HCT116 (cell line): ENCODE measurements at regions not wholly inside any gene's neighbourhood (a gene's known extent, or its start where the extent isn't known, plus 50 kb on each side); places are given as distances from the start of the nearest gene placed in this dataset.

Experiments used
- ATAC-seq: fragments of 200-7000 bp; cut with Tn5 transposase; 2 replicates; pipeline ENCODE4 v1.9.1; 2020; ENCODE audit warnings: mild to moderate bottlenecking, moderate library complexity
- BruUV-seq: library from RNA; stranded (reverse); fragments of 400-500 nt; replicated peaks from 2 replicates; lab custom pipeline; 2021; lab: Mats Ljungman, UMichigan
- CTCF ChIA-PET: fragments of 300-600 bp; sonication (Branson Sonifier 250); formaldehyde crosslinking; loops from one replicate; lab custom pipeline; 2021; ENCODE audit warnings: antibody characterized with exemption; lab: Charles Lee
- POLR2A ChIA-PET: fragments of 300-600, 350-600 bp; sonication (Branson Sonifier 250); formaldehyde crosslinking; loops from one replicate; lab custom pipeline; 2021; ENCODE audit warnings: antibody characterized with exemption; lab: Charles Lee
- RAD21 ChIA-PET, 2 experiments: fragments of 300-600 bp; sonication (Branson Sonifier 250); formaldehyde crosslinking; loops; one replicate each; lab custom pipeline; 2023; ENCODE audit warnings: low total read pairs in 2 of 2; ENCODE audit not compliant: uncharacterized antibody in 2 of 2, unreplicated experiment in 2 of 2, low non-redundant PET in 1 of 2; lab: Charles Lee
- DNase-seq: peaks from one replicate; pipeline ENCODE4 v3.0.0-alpha.2; 2010; ENCODE audit warnings: low read depth, low spot score
- H2AFZ ChIP-seq: fragments of 200-600 bp; shearing (Covaris generic), sonication (generic); 2 replicates; pipeline ENCODE4 v1.6.1; 2017; ENCODE audit warnings: low read depth, mixed run types, mixed read lengths, antibody characterized with exemption, low read length; ENCODE audit not compliant: poor library complexity, severe bottlenecking
- H3K27ac ChIP-seq: 2 replicates; pipeline ENCODE4 v1.5.1; 2012; ENCODE audit warnings: low read depth, low read length
- H3K27me3 ChIP-seq: fragments of 200-600 bp; sonication (generic); 2 replicates; pipeline ENCODE4 v1.6.1; 2016; ENCODE audit warnings: mixed run types, low read length, mixed read lengths; ENCODE audit not compliant: insufficient read depth
- H3K36me3 ChIP-seq, 2 experiments: fragments of 200-500 bp in 1 of 2; fragments of 200-600 bp in 1 of 2; sonication (Bioruptor generic) in 1 of 2; sonication (generic) in 1 of 2; 2 replicates each; pipeline versions ENCODE4 v1.5.1 to v1.6.1; 2014 to 2016; ENCODE audit warnings: low read length in 2 of 2, inconsistent platforms in 1 of 2, mixed read lengths in 1 of 2, mixed run types in 1 of 2; ENCODE audit not compliant: insufficient read depth in 2 of 2, control insufficient read depth in 1 of 2
- H3K4me1 ChIP-seq, 2 experiments: fragments of 200-600 bp in 1 of 2; sonication (generic) in 1 of 2; 2 replicates each; pipeline versions ENCODE4 v1.5.1 to v1.6.1; 2012 to 2017; ENCODE audit warnings: low read length in 2 of 2, inconsistent platforms in 1 of 2, mild to moderate bottlenecking in 1 of 2, mixed read lengths in 1 of 2, mixed run types in 1 of 2, moderate library complexity in 1 of 2; ENCODE audit not compliant: insufficient read depth in 2 of 2, control insufficient read depth in 1 of 2
- H3K4me2 ChIP-seq: fragments of 200-600 bp; sonication (generic); 2 replicates; pipeline ENCODE4 v1.6.1; 2017; ENCODE audit warnings: mixed run types, low read length, mixed read lengths
- H3K4me3 ChIP-seq, 2 experiments: fragments of 200-600 bp in 1 of 2; sonication (generic) in 1 of 2; replicated peaks in 1 of 2; 2 replicates each; pipeline ENCODE4 v1.5.1; 2011 to 2016; ENCODE audit warnings: low read length in 2 of 2, control low read depth in 1 of 2, low read depth in 1 of 2, mild to moderate bottlenecking in 1 of 2, mixed read lengths in 1 of 2, mixed run types in 1 of 2
- H3K79me2 ChIP-seq: fragments of 200-600 bp; sonication (generic); 2 replicates; pipeline ENCODE4 v1.6.1; 2017; ENCODE audit warnings: mild to moderate bottlenecking, mixed run types, low read length, moderate library complexity, mixed read lengths; ENCODE audit not compliant: insufficient read depth
- H3K9ac ChIP-seq: fragments of 200-600 bp; sonication (generic); 2 replicates; pipeline ENCODE4 v1.6.1; 2016; ENCODE audit warnings: low read length, mixed read lengths
- H3K9me2 ChIP-seq: fragments of 200-600 bp; sonication (generic), shearing (Covaris generic); 2 replicates; pipeline ENCODE4 v1.6.1; 2017; ENCODE audit warnings: mixed run types, mild to moderate bottlenecking, moderate library complexity; ENCODE audit not compliant: insufficient read depth
- H3K9me3 ChIP-seq, 2 experiments: fragments of 200-500 bp in 1 of 2; fragments of 200-600 bp in 1 of 2; sonication (Bioruptor generic) in 1 of 2; sonication (generic) in 1 of 2; 2 replicates each; pipeline ENCODE4 v1.6.1; 2014 to 2017; ENCODE audit warnings: low read length in 2 of 2, mixed read lengths in 2 of 2, inconsistent platforms in 1 of 2, low read depth in 1 of 2, mild to moderate bottlenecking in 1 of 2, mixed run types in 1 of 2, moderate library complexity in 1 of 2; ENCODE audit not compliant: control insufficient read depth in 1 of 2, insufficient read depth in 1 of 2
- H4K20me1 ChIP-seq: fragments of 200-600 bp; sonication (generic), shearing (Covaris generic); 2 replicates; pipeline ENCODE4 v1.6.1; 2017; ENCODE audit warnings: mixed run types, mild to moderate bottlenecking, moderate library complexity; ENCODE audit not compliant: insufficient read depth
- CTCF ChIP-seq, 3 experiments: fragments of 200-600 bp in 1 of 3; sonication (generic) in 1 of 3; IDR thresholded peaks in 2 of 3; conservative IDR thresholded peaks in 1 of 3; 2 replicates each; pipeline ENCODE4 v1.5.1; 2012 to 2017; ENCODE audit warnings: low read depth in 2 of 3, low read length in 2 of 3, antibody characterized with exemption in 1 of 3, borderline replicate concordance in 1 of 3, control low read depth in 1 of 3, mild to moderate bottlenecking in 1 of 3, mixed read lengths in 1 of 3, mixed run types in 1 of 3, moderate library complexity in 1 of 3; ENCODE audit not compliant: insufficient read depth in 1 of 3
- EGR1 ChIP-seq: IDR thresholded peaks from 2 replicates; pipeline ENCODE4 v1.6.1; 2012; ENCODE audit warnings: low read depth
- EZH2 ChIP-seq: fragments of 200-600 bp; sonication (generic); IDR thresholded peaks from 2 replicates; pipeline ENCODE4 v1.6.1; 2017; ENCODE audit warnings: antibody characterized with exemption, mixed run types
- FOSL1 ChIP-seq: IDR thresholded peaks from 2 replicates; pipeline ENCODE4 v1.6.1; 2012; ENCODE audit warnings: low read depth
- JUND ChIP-seq: IDR thresholded peaks from 2 replicates; pipeline ENCODE4 v1.6.1; 2012
- POLR2A ChIP-seq: IDR thresholded peaks from 2 replicates; pipeline ENCODE4 v1.7.0; 2011; ENCODE audit warnings: borderline replicate concordance; ENCODE audit not compliant: insufficient read depth, insufficient read length; ENCODE audit errors: extremely low read depth
- RAD21 ChIP-seq: IDR thresholded peaks from 2 replicates; pipeline ENCODE4 v1.6.1; 2012; ENCODE audit warnings: low read depth, mild to moderate bottlenecking
- SP1 ChIP-seq: IDR thresholded peaks from 2 replicates; pipeline ENCODE4 v1.6.1; 2012; ENCODE audit warnings: low read depth
- SRF ChIP-seq: IDR thresholded peaks from 2 replicates; pipeline ENCODE4 v1.6.1; 2012; ENCODE audit warnings: low read depth
- YY1 ChIP-seq: IDR thresholded peaks from 2 replicates; pipeline ENCODE4 v1.6.1; 2011; ENCODE audit warnings: low read length, low read depth, moderate library complexity, mild to moderate bottlenecking; ENCODE audit not compliant: insufficient replicate concordance; ENCODE audit errors: extremely low read depth
- ZNF274 ChIP-seq: fragments of 200-500 bp; sonication (Bioruptor generic); IDR thresholded peaks from 2 replicates; pipeline ENCODE4 v1.6.1; 2014; ENCODE audit warnings: mild to moderate bottlenecking, low read depth, low read length, inconsistent platforms
- intact Hi-C: fragments of 100-400 bp; cut with micrococcal nuclease; formaldehyde crosslinking; loops from 2 replicates; pipeline ENCODE4 v1.10.0; 2022
- TF ChIP-seq, protein P1 (sequence below): IDR thresholded peaks from 2 replicates; pipeline ENCODE4 v1.6.1; 2012; ENCODE audit warnings: low read depth
- TF ChIP-seq, protein P2 (sequence below): IDR thresholded peaks from 2 replicates; pipeline ENCODE4 v1.6.1; 2011; ENCODE audit warnings: mild to moderate bottlenecking, low read length, moderate library complexity; ENCODE audit not compliant: insufficient replicate concordance; ENCODE audit errors: extremely low read depth

DNA sequence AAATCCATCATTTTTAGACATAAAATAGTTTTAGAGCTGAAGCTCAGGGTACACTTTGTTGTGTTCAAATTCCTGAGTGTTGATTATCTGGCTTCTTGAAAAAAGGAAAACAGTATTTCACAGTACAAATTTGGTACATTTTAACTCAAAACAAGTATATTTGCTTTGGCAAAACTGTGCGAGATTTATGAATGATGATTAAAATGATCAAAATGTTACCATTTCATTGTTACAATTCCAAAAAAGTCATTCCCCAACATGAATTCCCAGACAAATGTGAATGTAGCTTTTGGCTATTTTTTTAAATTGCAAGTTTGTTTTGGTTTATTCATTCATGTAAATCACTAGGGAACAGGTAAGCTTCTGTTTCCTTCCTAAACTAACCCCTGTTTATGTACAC lies 347.4 kb upstream of the DCBLD2 start:
- Histone ChIP-seq H3K9me3 (no peaks in the 10 kb centered on the region), H3K27ac (no peak overlapping the region), H3K36me3 (no peaks in the 10 kb centered on the region), H3K79me2 (no peaks in the 10 kb centered on the region), H3K4me1 (no peaks in the 10 kb centered on the region), H3K27me3 (peaks cover 42% of the 10 kb centered on the region), H3K9ac (no peak overlapping the region), H3K9me2 (no peaks in the 10 kb centered on the region), H3K4me2 (no peak overlapping the region), H2AFZ (no peak overlapping the region)
- no peak for ATAC-seq
- ChIA-PET CTCF (no interaction called here), RAD21 (no interaction called here), POLR2A (no interaction called here)
- intact Hi-C loops = no loop called here
- no TSS peak for BruUV-seq
- TF ChIP-seq CTCF (IDR thresholded peaks at IDR 0.05 in 2 of 3, conservative IDR thresholded peaks at IDR 0.05 in 1 of 3; ENCODE audit: borderline replicate concordance in 1 of 3, insufficient read depth in 1 of 3, low read depth in 2 of 3, low read length in 2 of 3) (no peak), SP1 (no peak), JUND (no peak), RAD21 (no peak)
- TF ChIP-seq, all 23 proteins: peak for 0
- Histone ChIP-seq H4K20me1 (no peaks in the 10 kb centered on the region), H3K4me3 (no peak overlapping the region)
- DNase-seq = no peak

GRCh38 chr3:99248130-99248529 lies 346.6 kb upstream of the DCBLD2 start:
- ChIA-PET POLR2A (no interaction called here), RAD21 (no interaction called here), CTCF (no interaction called here)
- no peaks in the 10 kb centered on the region for H3K79me2 ChIP-seq
- DNase-seq = no peak
- H3K4me3 ChIP-seq = no peak overlapping the region
- H3K9me2 ChIP-seq = no peaks in the 10 kb centered on the region
- no peak for ATAC-seq
- H3K27ac ChIP-seq = no peak overlapping the region
- no peak overlapping the region for H3K4me2 ChIP-seq
- H4K20me1 ChIP-seq = no peaks in the 10 kb centered on the region
- no peaks in the 10 kb centered on the region for H3K4me1 ChIP-seq
- no peaks in the 10 kb centered on the region for H3K36me3 ChIP-seq
- no TSS peak for BruUV-seq
- H3K9me3 ChIP-seq = no peaks in the 10 kb centered on the region
- H3K27me3 ChIP-seq = peaks cover 37% of the 10 kb centered on the region
- no peak overlapping the region for H2AFZ ChIP-seq
- no peak overlapping the region for H3K9ac ChIP-seq
- intact Hi-C loops = no loop called here
- no peak for TF ChIP-seq POLR2A
- no peak for TF ChIP-seq RAD21
- no peak for TF ChIP-seq SP1
- TF ChIP-seq JUND = no peak
- no peak for TF ChIP-seq EZH2
- TF ChIP-seq FOSL1 = no peak
- TF ChIP-seq, protein P1, sequence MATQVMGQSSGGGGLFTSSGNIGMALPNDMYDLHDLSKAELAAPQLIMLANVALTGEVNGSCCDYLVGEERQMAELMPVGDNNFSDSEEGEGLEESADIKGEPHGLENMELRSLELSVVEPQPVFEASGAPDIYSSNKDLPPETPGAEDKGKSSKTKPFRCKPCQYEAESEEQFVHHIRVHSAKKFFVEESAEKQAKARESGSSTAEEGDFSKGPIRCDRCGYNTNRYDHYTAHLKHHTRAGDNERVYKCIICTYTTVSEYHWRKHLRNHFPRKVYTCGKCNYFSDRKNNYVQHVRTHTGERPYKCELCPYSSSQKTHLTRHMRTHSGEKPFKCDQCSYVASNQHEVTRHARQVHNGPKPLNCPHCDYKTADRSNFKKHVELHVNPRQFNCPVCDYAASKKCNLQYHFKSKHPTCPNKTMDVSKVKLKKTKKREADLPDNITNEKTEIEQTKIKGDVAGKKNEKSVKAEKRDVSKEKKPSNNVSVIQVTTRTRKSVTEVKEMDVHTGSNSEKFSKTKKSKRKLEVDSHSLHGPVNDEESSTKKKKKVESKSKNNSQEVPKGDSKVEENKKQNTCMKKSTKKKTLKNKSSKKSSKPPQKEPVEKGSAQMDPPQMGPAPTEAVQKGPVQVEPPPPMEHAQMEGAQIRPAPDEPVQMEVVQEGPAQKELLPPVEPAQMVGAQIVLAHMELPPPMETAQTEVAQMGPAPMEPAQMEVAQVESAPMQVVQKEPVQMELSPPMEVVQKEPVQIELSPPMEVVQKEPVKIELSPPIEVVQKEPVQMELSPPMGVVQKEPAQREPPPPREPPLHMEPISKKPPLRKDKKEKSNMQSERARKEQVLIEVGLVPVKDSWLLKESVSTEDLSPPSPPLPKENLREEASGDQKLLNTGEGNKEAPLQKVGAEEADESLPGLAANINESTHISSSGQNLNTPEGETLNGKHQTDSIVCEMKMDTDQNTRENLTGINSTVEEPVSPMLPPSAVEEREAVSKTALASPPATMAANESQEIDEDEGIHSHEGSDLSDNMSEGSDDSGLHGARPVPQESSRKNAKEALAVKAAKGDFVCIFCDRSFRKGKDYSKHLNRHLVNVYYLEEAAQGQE = no peak
- TF ChIP-seq ZNF274 = no peak
- TF ChIP-seq, protein P2, sequence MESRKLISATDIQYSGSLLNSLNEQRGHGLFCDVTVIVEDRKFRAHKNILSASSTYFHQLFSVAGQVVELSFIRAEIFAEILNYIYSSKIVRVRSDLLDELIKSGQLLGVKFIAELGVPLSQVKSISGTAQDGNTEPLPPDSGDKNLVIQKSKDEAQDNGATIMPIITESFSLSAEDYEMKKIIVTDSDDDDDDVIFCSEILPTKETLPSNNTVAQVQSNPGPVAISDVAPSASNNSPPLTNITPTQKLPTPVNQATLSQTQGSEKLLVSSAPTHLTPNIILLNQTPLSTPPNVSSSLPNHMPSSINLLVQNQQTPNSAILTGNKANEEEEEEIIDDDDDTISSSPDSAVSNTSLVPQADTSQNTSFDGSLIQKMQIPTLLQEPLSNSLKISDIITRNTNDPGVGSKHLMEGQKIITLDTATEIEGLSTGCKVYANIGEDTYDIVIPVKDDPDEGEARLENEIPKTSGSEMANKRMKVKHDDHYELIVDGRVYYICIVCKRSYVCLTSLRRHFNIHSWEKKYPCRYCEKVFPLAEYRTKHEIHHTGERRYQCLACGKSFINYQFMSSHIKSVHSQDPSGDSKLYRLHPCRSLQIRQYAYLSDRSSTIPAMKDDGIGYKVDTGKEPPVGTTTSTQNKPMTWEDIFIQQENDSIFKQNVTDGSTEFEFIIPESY = no peak
- TF ChIP-seq SRF = no peak
- no peak for TF ChIP-seq YY1
- no peak for TF ChIP-seq EGR1
